Endothelial cell of umbilical vein (primary cell): ENCODE measurements at regions not wholly inside any gene's neighbourhood (a gene's known extent, or its start where the extent isn't known, plus 50 kb on each side); places are given as distances from the start of the nearest gene placed in this dataset.
"Not testable (repeated sequence)": the region's sequence is repeated elsewhere in the genome, so short reads cannot be mapped to it uniquely, and the experiment has no call there.

Experiments
- BruUV-seq: library from RNA; stranded (reverse); fragments of 400-500 nt; replicated peaks from 2 replicates; lab custom pipeline; 2021; lab: Mats Ljungman, UMichigan
- CTCF ChIA-PET: fragments of 300-600, 350-600 bp; sonication (Branson Sonifier 250); formaldehyde crosslinking; loops from one replicate; lab custom pipeline; 2021; ENCODE audit warnings: antibody characterized with exemption, inconsistent platforms; lab: Charles Lee
- POLR2A ChIA-PET: fragments of 300-600, 350-600 bp; sonication (Branson Sonifier 250); formaldehyde crosslinking; loops from one replicate; lab custom pipeline; 2021; ENCODE audit warnings: antibody characterized with exemption, inconsistent platforms; lab: Charles Lee
- DNase-seq: peaks from one replicate; pipeline ENCODE4 v3.0.0-alpha.2; 2011; ENCODE audit warnings: low read depth, low spot score
- FAIRE-seq: peaks from 2 replicates; lab custom pipeline; 2011; peaks lifted over from hg19 to GRCh38; lab: Jason Lieb, UNC
- H2AFZ ChIP-seq: 2 replicates; pipeline ENCODE4 v1.6.0; 2012; ENCODE audit warnings: low read depth, low read length, control low read depth, inconsistent platforms
- H3K27ac ChIP-seq: 2 replicates; pipeline ENCODE4 v1.5.1; 2011; ENCODE audit warnings: low read depth, mild to moderate bottlenecking, control low read depth, low read length, moderate library complexity; ENCODE audit not compliant: insufficient read depth
- H3K27me3 ChIP-seq, 2 experiments: 2 replicates each; pipeline versions ENCODE4 v1.6.0 to v1.6.1; 2011; ENCODE audit warnings: low read length in 2 of 2, mixed read lengths in 1 of 2; ENCODE audit not compliant: control insufficient read depth in 2 of 2, insufficient read depth in 2 of 2
- H3K36me3 ChIP-seq, 2 experiments: 2 replicates in 1 of 2; 3 replicates in 1 of 2; pipeline ENCODE4 v1.5.1; 2011; ENCODE audit warnings: low read length in 2 of 2, mild to moderate bottlenecking in 1 of 2, moderate library complexity in 1 of 2; ENCODE audit not compliant: control insufficient read depth in 2 of 2, insufficient read depth in 2 of 2; ENCODE audit errors: extremely low read depth in 1 of 2
- H3K4me1 ChIP-seq: 3 replicates; pipeline ENCODE4 v1.5.1; 2011; ENCODE audit warnings: mild to moderate bottlenecking, low read length; ENCODE audit not compliant: control insufficient read depth, insufficient read depth; ENCODE audit errors: extremely low read depth
- H3K4me2 ChIP-seq: 2 replicates; pipeline ENCODE4 v1.6.1; 2011; ENCODE audit warnings: low read length, control low read depth, mixed read lengths; ENCODE audit not compliant: insufficient read depth
- H3K4me3 ChIP-seq, 3 experiments: fragments of 200-600 bp in 1 of 3; sonication (generic), shearing (Covaris generic) in 1 of 3; replicated peaks in 1 of 3; 2 replicates each; pipeline ENCODE4 v1.5.1; 2011 to 2016; ENCODE audit warnings: control low read depth in 3 of 3, low read length in 3 of 3, mild to moderate bottlenecking in 2 of 3, inconsistent platforms in 1 of 3, low read depth in 1 of 3, moderate library complexity in 1 of 3; ENCODE audit not compliant: insufficient read depth in 1 of 3
- H3K79me2 ChIP-seq: 2 replicates; pipeline ENCODE4 v1.6.0; 2012; ENCODE audit warnings: low read length, inconsistent platforms; ENCODE audit not compliant: control insufficient read depth, insufficient read depth
- H3K9ac ChIP-seq: replicated peaks from 2 replicates; pipeline ENCODE3; 2011; ENCODE audit warnings: low read length, control low read depth; ENCODE audit not compliant: insufficient read depth; ENCODE audit errors: extremely low read depth
- H3K9me1 ChIP-seq: replicated peaks from 3 replicates; pipeline ENCODE4 v1.6.0; 2011; ENCODE audit warnings: mild to moderate bottlenecking, low read length; ENCODE audit not compliant: control insufficient read depth, insufficient read depth; ENCODE audit errors: extremely low read depth
- H3K9me3 ChIP-seq: replicated peaks from 2 replicates; pipeline ENCODE4 v1.5.1; 2012; ENCODE audit warnings: low read length, inconsistent platforms; ENCODE audit not compliant: control insufficient read depth, insufficient read depth
- H4K20me1 ChIP-seq: replicated peaks from 2 replicates; pipeline ENCODE3; 2011; ENCODE audit warnings: mild to moderate bottlenecking, low read length; ENCODE audit not compliant: control insufficient read depth, insufficient read depth; ENCODE audit errors: extremely low read depth
- EZH2 ChIP-seq: IDR thresholded peaks from 2 replicates; pipeline ENCODE4 v1.6.1; 2012; ENCODE audit warnings: borderline replicate concordance, low read depth, mild to moderate bottlenecking, moderate library complexity, low read length, inconsistent platforms; ENCODE audit not compliant: severe bottlenecking
- FOS ChIP-seq: IDR thresholded peaks from 2 replicates; pipeline ENCODE4 v1.6.1; 2011; ENCODE audit warnings: mild to moderate bottlenecking, low read length, moderate library complexity, borderline replicate concordance; ENCODE audit not compliant: insufficient read depth
- GATA2 ChIP-seq: IDR thresholded peaks from 2 replicates; pipeline ENCODE4 v1.7.0; 2011; ENCODE audit warnings: low read depth, mild to moderate bottlenecking, moderate library complexity, mixed read lengths, low read length; ENCODE audit not compliant: insufficient read length, insufficient read depth
- JUN ChIP-seq: IDR thresholded peaks from 2 replicates; pipeline ENCODE4 v1.6.1; 2011; ENCODE audit warnings: borderline replicate concordance, low read depth; ENCODE audit not compliant: insufficient read length, insufficient read depth
- MYC ChIP-seq: IDR thresholded peaks from one replicate; pipeline ENCODE4 v1.6.1; 2011; ENCODE audit warnings: mild to moderate bottlenecking, low read depth, low read length
- POLR2A ChIP-seq: IDR thresholded peaks from 2 replicates; pipeline ENCODE4 v1.6.1; 2012; ENCODE audit warnings: low read depth, mild to moderate bottlenecking, control low read depth, low read length
- POLR2AphosphoS5 ChIP-seq: IDR thresholded peaks from 2 replicates; pipeline ENCODE4 v1.6.1; 2012; ENCODE audit warnings: low read depth, mild to moderate bottlenecking, control low read depth, low read length, moderate library complexity; ENCODE audit not compliant: insufficient read depth
- dilution Hi-C: fragments of 300-500 bp; cut with MboI; formaldehyde crosslinking; loops from one replicate; pipeline ENCODE4 v1.15.0; 2019; ENCODE audit warnings: low sequenced_read_pairs; ENCODE audit not compliant: extremely low pct_ligation_motif_present
- intact Hi-C: fragments of 100-400 bp; cut with micrococcal nuclease; formaldehyde crosslinking; loops from one replicate; pipeline ENCODE4 v1.10.0; 2022
- TF ChIP-seq, protein P1 (sequence below), 2 donors: IDR thresholded peaks; 1 replicate in 1 of 2; 2 replicates in 1 of 2; pipeline ENCODE4 v1.5.1; 2011; ENCODE audit warnings: low read length in 2 of 2, mild to moderate bottlenecking in 2 of 2, moderate library complexity in 2 of 2, control low read depth in 1 of 2, inconsistent platforms in 1 of 2, low read depth in 1 of 2; ENCODE audit not compliant: insufficient read depth in 1 of 2; ENCODE audit errors: extremely low read depth in 1 of 2
- TF ChIP-seq, protein P2 (sequence below): IDR thresholded peaks from 2 replicates; pipeline ENCODE4 v1.6.1; 2011; ENCODE audit not compliant: insufficient read depth, insufficient read length

DNA sequence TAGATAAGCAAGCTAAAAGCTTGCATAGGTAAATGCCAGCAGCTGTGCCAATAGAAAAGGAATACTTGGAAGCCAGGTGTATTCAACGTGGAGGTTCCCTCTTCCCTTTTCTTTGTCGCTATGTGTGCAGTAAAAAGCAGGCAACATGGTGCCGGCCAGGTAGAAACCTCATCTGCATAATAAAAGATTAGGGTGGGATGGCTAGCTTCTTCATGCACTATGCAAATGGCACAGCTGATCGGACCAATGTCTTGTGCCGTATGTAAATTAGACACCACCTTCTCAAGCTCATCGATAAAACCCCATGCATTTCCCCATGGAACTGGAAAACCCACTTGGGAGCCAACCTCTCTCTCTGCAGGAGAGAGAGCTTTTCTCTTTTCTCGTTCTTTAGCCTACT lies 150.9 kb upstream of the FOXK1 start:
- no peak overlapping the region for H3K9ac ChIP-seq
- no peaks in the 10 kb centered on the region for H3K36me3 ChIP-seq
- H4K20me1 ChIP-seq = no peaks in the 10 kb centered on the region
- H3K27ac ChIP-seq = no peak overlapping the region
- no peak overlapping the region for H3K4me3 ChIP-seq
- DNase-seq (no peak), FAIRE-seq (no peak)
- dilution Hi-C loops (no loop called here), intact Hi-C loops (no loop called here)
- no peaks in the 10 kb centered on the region for H3K9me1 ChIP-seq
- no peak overlapping the region for H3K4me2 ChIP-seq
- ChIA-PET CTCF (no interaction called here), POLR2A (no interaction called here)
- H3K79me2 ChIP-seq = no peaks in the 10 kb centered on the region
- no peaks in the 10 kb centered on the region for H3K9me3 ChIP-seq
- H2AFZ ChIP-seq = no peak overlapping the region
- H3K4me1 ChIP-seq = no peaks in the 10 kb centered on the region
- no peaks in the 10 kb centered on the region for H3K27me3 ChIP-seq
- BruUV-seq = no TSS peak
- TF ChIP-seq MYC = no peak
- TF ChIP-seq FOS = no peak
- TF ChIP-seq GATA2 = no peak
- no peak for TF ChIP-seq EZH2
- TF ChIP-seq POLR2AphosphoS5 = no peak
- TF ChIP-seq, protein P1, sequence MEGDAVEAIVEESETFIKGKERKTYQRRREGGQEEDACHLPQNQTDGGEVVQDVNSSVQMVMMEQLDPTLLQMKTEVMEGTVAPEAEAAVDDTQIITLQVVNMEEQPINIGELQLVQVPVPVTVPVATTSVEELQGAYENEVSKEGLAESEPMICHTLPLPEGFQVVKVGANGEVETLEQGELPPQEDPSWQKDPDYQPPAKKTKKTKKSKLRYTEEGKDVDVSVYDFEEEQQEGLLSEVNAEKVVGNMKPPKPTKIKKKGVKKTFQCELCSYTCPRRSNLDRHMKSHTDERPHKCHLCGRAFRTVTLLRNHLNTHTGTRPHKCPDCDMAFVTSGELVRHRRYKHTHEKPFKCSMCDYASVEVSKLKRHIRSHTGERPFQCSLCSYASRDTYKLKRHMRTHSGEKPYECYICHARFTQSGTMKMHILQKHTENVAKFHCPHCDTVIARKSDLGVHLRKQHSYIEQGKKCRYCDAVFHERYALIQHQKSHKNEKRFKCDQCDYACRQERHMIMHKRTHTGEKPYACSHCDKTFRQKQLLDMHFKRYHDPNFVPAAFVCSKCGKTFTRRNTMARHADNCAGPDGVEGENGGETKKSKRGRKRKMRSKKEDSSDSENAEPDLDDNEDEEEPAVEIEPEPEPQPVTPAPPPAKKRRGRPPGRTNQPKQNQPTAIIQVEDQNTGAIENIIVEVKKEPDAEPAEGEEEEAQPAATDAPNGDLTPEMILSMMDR (IDR thresholded peaks at IDR 0.05; ENCODE audit: extremely low read depth in 1 of 2, insufficient read depth in 1 of 2, low read depth in 1 of 2, low read length in 2 of 2) = no peak
- TF ChIP-seq, protein P2, sequence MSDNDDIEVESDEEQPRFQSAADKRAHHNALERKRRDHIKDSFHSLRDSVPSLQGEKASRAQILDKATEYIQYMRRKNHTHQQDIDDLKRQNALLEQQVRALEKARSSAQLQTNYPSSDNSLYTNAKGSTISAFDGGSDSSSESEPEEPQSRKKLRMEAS = no peak
- no peak for TF ChIP-seq POLR2A
- no peak for TF ChIP-seq JUN

DNA sequence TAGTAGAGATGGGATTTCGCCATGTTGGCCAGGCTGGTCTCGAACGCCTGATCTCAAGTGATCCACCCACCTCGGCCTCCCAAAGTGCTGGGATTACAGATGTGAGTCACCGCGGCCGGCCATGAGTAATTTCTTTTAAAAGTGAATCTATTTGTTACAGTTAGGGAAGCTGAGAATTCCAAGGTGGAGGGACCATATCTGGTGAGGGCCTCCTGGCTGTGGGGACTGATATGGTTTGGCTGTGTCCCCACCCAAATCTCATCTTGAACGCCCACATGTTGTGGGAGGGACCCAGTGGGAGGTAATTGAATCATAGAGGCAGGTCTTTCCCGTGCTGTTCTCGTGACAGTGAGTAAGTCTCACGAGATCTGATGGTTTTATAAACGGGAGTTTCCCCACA lies 148.8 kb upstream of the FOXK1 start:
- FAIRE-seq, H4K20me1 ChIP-seq, POLR2A ChIA-PET, H3K27me3 ChIP-seq, DNase-seq, H3K4me1 ChIP-seq, dilution Hi-C loops, H3K79me2 ChIP-seq, H3K9me3 ChIP-seq, CTCF ChIA-PET, H3K4me2 ChIP-seq, H2AFZ ChIP-seq, H3K9ac ChIP-seq, H3K27ac ChIP-seq, H3K9me1 ChIP-seq, H3K4me3 ChIP-seq, H3K36me3 ChIP-seq, BruUV-seq, intact Hi-C loops: not testable (repeated sequence)
